Activated CD8-positive, alpha-beta memory T cell treated with anti-CD3 and anti-CD28 coated beads, Interleukin-2, amount 50 U/mL, for 4 hours (primary cell): ENCODE measurements at regions not wholly inside any gene's neighbourhood (a gene's known extent, or its start where the extent isn't known, plus 50 kb on each side); places are given as distances from the start of the nearest gene placed in this dataset.

ENCODE experiments used
- DNase-seq: peaks from one replicate; pipeline ENCODE4 v3.0.0-alpha.2; 2020

DNA sequence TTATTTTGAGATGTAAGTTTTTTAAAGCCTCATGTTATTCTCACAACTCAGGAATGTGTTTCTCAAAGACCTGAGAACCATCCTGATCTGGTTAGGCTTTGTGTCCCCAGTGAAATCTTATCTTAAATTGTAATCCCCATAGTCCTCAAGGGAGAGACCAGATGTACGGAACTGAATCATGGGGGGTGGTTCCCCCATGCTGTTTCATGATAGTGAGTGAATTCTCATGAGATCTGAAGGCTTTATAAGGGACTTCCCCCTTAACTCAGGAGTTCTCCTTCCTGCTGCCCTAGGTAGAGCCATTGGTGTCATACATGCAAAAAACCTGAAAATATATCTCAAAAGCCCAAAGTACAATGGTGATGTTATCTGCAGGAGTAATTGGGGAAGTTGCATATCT lies 836.7 kb downstream of the CBLN2 start:
- DNase-seq = no peak

DNA sequence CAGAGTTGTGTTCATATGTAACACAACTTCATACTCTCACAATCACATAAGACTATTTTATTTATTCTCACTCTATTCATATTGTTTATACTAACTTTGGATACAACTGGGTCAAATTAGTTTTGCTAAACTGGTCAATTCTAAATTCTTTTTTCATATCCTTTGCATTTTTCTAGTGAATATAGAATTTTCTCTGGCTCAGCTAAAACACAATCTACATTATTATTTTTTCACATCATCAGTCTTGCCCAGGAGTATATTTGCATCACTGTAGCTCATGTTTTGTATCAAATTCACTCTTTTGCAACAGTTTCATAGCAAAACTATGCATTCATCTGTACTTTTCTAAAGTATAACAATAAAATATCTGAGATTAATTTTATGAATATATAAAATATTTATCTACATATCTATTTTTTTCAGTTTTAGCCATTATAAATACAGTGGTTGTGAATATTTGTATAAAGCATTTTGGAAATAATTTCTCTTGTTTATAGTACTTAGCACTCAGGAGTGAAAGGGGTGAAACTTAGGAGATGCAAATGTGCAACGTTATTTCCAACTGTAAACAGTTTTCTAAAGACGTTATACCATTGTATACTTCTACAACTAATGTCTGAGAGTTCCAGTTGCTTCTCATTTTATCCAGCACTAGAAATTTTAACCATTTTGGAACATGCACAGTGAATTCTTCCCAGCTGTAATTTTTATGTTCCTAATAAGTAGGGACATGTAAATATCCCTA lies 854.6 kb downstream of the CBLN2 start:
- no peak for DNase-seq

DNA sequence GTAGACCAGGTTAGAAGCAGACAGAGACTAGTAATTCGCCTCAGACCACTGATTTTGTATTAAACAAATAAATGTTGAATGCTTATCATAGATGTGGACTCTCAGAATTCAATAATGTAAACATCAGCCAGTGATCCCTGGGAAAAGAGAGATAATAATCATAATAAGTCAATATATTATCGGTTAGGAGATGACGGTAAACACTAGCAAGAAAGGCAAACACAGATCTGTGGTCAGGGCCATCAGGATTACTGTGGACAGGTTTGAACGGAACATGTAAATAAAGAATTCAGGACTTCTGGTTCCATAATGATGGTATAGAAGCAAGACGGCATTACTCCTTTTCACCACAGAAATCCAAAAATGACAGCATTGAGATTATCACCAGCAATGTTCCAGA lies 861.6 kb downstream of the CBLN2 start:
- DNase-seq = no peak

DNA sequence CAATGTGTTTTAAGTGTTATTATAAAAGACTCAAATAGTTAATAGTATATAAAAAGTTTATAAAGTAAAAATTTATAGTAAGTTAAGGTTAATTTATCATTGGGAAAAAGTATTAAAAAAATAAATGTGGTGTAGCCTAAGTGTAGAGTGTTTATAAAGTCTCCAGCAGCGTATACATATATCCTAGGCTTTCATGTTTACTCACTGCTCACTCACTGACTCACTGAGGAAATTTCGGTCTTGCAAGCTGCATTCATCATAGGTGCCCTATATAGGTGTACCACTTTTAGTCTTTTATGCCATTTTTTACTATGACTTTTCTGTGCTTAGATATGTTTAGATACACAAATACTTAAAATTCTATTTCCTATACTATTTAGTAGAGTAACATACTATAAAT lies 866.0 kb downstream of the CBLN2 start:
- no peak for DNase-seq

DNA sequence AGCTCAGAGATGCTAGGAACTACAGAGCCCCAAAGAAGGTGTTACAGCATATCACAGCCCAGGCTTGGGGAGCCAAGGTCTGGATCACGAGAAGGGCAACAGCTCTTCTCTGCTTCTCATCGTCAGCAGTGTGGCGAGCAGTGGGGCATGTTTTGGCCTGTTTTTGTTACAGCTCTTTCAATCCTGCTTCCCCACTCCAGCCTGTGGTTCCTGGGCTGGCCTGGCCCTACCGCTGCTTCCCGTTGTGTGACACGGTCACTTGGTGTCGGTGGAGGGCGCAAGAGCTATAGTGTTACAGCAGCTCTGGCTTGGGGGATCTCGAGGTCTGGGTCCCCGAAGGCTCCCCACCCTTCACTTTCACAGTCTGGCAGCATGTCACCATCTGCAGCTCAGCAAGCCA lies 870.2 kb downstream of the CBLN2 start:
- no peak for DNase-seq

DNA sequence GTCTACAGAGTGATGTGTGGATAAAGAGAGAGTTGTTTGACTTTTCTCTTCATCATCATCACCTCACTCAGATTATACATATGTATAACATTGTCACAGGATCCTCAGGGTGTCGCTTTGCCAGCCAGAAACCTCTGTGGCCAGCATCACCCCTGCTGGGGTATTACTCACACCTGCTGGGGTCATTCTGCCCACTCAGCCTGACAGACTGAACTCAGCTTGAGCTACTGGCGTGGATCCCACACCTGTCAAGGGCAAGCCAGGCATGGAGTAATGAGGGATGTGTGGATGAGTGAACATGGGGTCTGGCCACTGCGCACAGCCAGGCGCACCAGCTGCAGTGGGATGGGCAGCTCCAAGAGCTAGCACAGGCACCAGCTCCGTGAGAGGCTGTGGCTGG lies 870.6 kb downstream of the CBLN2 start:
- DNase-seq = no peak

DNA sequence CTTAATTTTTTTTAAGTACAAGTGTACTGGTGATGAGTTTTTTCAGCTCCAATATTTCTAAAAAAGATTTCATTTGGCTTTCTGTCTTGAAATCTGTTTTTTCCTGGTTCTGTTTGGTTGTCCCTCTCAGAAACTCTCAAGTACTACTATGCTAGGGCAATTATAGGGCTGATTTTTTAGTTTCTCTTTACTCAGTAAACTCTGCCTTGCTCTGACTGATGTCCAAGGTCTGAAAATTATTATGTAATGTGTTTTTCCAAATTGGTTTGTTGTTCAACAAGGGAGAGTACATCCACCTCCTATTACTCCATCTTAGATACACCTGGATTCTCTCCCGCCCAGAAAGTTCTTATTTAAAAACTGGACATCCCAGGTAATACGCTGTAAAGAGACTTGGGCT lies 877.7 kb downstream of the CBLN2 start:
- no peak for DNase-seq

DNA sequence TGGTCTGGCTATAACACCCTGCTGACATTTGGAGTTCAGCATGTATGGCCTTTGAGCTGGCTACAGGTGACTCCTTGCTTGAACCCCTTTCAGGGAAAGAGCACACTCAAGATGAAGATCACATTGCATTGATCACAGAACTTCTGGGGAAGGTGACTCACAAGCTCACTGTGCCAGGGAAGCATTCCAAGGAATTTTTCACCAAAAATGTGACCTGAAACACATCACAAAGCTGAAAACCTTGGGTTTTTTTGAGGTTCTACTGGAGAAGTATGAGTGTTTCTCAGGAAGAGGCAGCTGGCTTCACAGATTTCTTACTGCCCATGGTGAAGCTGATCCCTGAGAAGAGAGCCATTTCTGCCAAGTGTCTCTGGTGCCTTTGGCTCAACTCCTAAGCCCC lies 879.0 kb downstream of the CBLN2 start:
- DNase-seq = no peak

DNA sequence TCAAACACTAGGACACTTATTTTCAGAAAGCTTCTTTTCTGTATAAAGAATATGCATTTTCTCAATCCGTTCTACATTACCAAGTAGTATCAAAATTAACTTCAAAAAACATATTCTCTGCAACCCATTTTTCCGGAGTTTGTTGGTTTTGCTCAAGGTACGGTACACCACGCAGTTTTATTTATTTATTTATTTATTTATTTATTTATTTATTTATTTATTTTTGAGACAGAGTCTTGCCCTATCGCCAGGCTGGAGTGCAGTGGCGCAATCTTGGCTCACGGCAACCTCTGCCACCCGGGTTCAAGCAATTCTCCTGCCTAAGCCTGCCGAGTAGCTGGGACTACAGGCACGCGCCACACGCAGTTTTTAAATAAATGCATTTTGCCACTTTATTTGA lies 900.3 kb downstream of the CBLN2 start:
- no peak for DNase-seq

DNA sequence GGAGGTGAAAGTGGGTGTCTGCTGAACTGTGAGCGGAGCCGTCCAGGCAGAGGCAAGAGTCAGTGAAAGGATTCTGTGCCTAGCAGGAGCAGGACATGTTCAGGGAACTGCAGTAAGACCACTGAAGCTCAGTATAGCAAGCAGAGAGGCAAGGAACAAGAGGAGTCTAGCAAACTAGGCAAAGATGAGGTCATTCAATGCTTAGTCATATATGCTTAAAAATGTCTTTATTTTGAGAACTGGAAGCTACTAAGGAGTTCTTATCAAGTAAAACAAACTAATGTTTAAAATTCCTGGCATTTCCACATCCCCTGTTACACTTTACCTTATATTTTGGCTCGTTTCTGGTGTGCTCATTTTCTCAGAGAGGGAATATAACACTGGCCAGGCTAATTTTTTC lies 913.4 kb downstream of the CBLN2 start:
- DNase-seq = no peak

DNA sequence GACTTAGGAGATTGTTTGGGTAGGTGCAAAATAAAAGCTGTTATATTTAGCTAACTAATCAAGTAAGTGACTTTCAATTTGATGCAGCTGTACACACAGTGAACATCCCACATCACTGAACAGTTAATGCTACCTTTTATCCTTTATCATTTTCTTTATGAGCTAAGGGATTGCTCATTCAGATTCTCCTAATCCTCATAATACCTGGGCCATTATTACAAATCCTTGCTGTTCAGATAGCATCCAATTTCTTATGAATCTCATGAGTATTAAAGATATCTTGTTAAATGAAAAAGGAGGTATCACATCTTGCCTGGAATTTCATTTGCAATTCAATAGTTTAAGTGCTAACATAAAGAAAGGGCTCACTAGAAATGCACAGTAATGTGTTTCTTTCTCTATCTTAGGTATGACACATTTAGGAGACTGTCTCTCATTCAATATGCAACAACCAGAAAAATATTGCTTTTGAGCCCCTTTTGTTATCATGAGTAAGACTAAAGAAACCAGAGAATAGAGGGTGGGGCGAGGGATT lies 918.5 kb downstream of the CBLN2 start:
- DNase-seq = no peak

DNA sequence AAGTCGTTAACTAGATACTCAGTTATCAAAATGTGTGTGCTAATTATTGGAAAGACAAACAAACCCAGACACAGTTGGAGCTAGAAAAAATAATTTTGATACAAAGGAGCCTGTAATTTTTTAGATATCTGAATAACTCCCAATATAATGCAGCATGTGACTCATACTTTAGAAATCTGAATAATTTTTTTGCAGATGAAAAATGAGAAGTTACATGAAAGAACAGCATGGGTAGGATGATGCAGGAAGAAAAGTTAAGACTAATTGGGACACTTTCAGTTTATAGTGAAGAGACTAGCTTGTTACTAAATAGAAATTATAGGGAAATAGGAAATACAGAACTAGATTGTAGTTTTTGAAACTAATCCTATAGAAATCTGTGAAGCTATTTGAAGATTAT lies 945.8 kb downstream of the CBLN2 start:
- DNase-seq = no peak

DNA sequence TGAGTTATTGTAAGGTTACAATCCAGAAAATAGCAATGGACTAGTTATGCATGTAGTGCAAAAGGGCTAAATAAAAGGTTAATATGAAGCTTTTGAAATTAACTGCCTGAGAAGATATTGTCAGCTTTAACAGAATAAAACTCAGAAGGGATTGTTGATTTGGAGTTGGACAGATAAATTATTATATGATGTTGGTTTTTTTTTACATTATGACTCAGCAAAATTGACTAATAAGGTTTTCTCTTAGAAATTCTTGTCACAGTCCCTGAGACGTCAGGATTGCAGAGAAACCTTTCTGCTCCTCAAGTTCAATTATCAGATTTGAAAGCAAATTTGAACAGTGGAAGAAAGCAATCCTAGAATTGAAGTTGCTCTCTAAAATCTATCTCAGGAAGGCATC lies 946.9 kb downstream of the CBLN2 start:
- no peak for DNase-seq

DNA sequence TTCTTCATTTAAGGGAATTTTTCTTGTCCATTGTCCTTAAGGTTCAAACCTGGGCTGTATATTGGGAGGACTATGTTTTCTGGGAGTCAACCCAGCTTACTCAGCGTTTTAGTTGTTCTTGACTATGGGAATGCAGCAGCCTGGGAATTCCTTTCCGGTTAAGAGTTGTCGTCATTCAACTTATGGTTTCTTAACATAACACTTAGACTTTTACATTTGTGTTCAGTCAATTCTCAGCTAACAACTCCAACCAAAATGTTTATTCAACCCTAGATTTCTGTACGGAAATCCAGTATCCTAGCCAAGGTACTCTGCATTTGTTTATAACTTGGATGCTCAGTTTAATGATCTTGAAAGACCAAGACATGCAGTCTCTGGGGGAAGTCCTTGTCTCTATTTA lies 960.9 kb downstream of the CBLN2 start:
- no peak for DNase-seq

DNA sequence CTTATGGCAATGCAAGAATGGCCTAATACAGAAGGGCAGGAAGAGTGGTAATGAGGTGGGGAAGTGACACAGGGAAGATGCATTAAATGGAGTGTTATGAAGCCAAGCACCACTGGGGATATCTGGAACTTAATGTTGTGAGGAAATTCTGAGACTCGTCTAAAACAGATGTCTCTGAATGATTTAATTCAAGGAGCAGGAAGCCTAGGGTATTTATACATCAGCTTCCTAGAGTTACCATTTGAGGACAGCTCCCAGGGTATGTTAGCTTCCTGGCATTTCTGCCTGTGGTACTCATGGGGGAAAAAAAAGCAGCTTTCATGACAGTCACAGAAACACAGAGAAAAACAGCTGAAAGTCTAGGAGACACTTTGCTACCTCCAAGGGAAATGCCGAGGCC lies 989.5 kb downstream of the CBLN2 start:
- no peak for DNase-seq

DNA sequence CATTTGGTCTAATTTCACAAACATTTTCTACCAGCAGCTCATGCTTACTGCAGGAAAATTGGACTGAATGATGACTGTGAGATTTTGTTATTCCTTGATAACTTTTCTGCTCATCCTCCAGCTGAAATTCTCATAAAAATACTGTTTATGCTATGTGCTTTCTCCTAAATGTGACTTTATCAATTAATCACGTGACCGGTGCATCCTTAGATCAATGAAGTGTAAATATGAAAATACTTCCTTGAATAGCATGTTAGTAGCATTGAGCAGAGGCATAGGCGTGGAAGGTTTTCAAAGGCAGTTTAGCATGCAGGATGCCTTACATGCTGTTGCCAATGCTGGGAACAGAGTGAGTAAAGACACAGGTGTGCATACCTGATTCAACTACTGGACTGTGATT lies 1002.5 kb downstream of the CBLN2 start:
- DNase-seq = no peak

DNA sequence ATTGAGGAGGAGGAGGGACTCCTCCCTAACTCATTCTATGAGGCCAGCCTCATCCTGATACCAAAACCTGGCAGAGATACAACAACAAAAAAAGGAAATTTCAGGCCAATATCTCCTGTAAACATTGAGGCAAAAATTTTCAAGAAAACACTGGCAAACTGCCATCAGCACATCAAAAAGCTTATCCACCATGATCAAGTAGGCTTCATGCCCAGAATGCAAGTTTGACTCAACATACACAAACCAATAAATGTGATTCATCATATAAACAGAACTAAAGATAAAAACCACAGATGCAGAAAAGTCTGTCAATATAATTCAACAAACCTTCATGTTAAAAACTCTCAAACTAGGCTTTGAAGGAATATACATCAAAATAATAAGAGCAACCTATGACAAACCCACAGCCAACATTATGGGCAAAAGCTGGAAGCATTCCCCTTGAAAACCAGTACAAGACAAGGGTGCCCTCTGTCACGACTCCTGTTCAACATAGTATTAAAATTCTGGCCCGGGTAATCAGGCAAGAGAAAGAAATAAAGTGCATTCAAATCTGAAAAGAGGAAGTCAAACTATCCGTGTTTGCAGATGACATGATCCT lies 1014.3 kb downstream of the CBLN2 start:
- no peak for DNase-seq

DNA sequence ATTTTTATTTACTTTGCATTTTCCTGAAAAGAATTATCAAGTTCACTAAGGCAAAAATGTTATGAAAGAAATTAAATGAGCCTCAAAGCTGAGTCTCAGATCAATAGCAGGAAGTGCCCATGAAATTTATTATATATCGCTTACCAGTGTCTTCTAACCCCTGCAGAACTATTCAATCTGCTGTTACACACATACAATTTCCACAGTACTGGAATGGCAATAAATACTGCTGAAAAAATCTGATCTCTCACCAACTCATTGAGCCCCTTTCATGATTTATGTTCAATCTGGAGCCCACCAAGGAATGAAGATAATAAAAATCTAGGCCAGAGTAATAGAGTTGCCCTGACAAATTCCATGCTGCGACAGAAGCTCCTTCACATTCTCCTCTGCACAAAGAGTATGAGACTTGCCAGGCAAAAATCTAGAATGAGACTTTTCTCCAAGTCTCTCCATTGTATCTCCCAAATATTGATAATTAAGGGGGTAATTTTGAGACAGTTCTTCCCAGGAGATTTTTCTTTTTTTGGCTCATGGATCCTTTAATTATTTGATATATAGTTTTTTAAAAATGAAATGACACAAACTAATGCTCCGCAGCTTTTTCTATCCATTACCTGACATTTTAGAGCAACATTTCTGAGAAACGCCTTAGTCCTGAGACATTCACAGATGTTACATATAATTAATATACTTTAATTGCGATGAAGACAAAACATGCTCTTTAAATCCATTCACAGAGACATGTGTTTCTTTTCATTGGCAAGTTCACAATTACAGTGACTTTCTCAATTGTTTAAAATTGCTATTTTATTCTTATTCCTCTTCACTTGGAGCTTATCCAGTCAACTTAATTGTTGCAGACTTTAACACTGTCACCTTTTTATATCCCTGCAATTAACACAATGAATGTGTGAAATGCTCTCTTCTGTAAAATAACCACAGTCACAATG lies 1020.4 kb downstream of the CBLN2 start:
- no peak for DNase-seq

DNA sequence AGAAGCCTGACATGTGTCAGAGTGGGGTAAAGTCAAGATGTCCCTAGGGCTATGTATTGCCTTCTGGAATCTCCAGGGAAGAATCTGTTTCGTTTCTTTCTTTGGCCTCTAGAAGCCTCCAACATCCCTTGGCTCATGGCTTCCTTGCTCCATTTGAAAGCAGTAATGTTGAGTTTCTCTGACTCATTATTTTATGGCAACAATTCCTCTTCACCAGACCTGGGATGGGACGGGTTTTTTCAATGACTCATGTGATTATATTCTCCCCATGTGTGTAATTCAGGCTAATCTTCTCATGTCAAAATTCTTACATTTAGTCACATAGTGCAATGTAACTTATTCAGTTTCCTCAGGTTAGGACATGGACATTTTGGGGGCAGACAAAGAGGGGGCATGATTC lies 1038.6 kb downstream of the CBLN2 start:
- no peak for DNase-seq

DNA sequence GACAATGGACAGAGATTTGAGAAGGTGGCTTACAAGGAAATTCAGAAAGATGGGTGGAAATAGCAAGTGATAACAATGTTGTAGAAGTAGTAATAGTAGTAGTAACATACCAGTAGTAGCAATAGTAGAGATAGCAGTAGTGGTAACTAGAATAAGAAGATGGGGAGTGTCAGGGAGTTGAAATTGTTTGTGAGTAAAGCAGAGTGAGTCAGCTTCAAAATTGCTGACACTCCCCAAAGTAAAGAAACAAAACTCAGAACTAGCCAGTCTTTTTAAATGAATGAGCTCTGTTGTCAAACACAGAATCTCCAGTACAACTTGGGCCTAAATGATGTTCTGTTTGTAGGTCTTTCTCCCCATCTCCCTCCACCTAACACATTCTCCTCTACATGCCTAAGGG lies 1040.9 kb downstream of the CBLN2 start:
- no peak for DNase-seq

DNA sequence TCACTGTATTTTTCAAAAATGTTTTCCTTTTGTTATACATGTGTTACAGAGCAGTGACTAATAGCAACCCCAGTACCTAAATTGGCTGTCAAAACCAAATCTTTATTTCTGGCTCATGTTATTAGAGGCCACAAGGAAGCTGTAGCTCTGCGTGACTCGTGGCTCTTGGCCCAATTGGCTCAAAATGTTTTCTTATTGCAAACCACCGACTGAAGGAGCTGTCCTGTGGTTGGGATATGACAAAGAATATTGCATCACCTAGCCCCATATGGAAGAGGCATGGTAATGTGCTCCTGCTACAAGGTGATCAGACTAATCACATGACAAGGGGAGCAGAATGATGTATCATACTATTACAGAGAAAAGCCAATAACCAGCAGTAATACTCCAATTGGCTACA lies 1058.5 kb downstream of the CBLN2 start:
- DNase-seq = no peak

DNA sequence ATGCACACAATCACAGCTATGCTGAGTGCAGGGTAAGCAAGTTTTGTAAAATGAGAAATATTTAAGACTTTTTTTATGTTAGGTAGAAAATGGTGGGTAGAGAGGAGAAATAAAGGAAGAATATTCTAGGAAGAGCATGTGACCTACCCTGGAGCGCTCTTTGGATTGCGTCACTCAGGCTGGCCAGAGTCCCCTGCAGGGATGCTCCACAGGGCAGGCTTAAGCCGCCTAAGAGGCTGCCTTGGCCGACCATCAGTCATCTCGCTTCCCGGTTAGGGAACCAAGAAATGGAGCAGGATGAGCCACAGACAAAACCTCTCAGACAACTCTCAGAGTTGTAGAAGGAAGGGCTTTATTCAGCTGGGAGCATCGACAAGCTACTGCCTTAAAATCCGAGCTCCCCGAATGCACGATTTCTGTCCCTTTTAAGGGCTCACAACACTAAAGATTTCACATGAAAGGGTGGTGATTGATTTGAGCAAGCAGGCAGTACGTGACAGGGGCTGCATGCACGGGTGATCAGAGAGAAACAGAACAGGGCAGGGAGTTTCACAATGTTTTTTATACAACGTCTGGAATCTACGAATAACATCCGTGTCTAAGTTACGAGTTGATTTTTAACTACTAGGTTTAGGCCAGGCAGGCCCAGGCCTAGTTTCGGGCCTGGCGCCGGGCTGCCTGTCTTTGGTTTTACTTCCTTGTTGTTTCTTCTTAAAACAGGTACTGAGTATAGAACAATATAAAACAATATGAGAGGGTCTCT lies 1072.0 kb downstream of the CBLN2 start:
- DNase-seq = no peak

DNA sequence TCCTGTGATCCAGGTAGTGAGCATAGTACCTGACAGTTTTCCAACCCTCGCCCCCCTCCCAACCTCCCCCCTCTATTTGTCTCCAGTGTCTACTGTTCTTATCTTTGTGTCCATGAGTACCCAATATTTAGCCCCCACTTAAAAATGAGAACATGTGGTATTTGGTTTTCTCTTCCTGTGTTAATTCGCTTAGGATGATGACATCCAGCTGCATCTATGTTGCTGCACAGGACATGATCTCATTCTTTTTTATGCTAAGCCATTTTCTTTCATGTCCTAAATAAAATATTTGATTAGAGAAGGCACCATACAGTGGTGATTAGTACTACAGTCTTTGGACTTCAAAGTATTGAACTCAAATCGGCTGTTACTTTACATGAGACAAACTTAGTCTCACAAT lies 1087.9 kb downstream of the CBLN2 start:
- DNase-seq = no peak
